SK-N-SH treated with all-trans-retinoic acid at 6 μM for 48 hours (cell line): ENCODE measurements at regions not wholly inside any gene's neighbourhood (a gene's known extent, or its start where the extent isn't known, plus 50 kb on each side); places are given as distances from the start of the nearest gene placed in this dataset.

Experiments
- ATAC-seq: fragments of 200-7000 bp; cut with Tn5 transposase; 3 replicates; pipeline ENCODE4 v1.9.1; 2020; ENCODE audit warnings: mild to moderate bottlenecking, moderate library complexity
- ARNTL ChIP-seq: fragments of 450-650 bp; formaldehyde crosslinking; IDR thresholded peaks from 2 replicates; pipeline ENCODE4 v1.5.0; 2020; ENCODE audit warnings: low read depth, mild to moderate bottlenecking, moderate library complexity, borderline replicate concordance
- BACH2 ChIP-seq: fragments of 250-450 bp; sonication (Bioruptor Pico); IDR thresholded peaks from 2 replicates; pipeline ENCODE4 v1.9.0; 2021; ENCODE audit warnings: mild to moderate bottlenecking, borderline replicate concordance
- CSDC2 ChIP-seq: fragments of 250-450 bp; sonication (Bioruptor Pico); IDR thresholded peaks from 2 replicates; pipeline ENCODE4 v1.5.0; 2020; ENCODE audit warnings: mild to moderate bottlenecking, moderate library complexity
- GLIS3 ChIP-seq: fragments of 250-450 bp; sonication (Bioruptor Pico); IDR thresholded peaks from 2 replicates; pipeline ENCODE4 v1.5.0; 2020; ENCODE audit warnings: mild to moderate bottlenecking, moderate library complexity
- ISL1 ChIP-seq: fragments of 250-450 bp; sonication (Bioruptor Pico); IDR thresholded peaks from 2 replicates; pipeline ENCODE4 v2.1.2; 2022; ENCODE audit warnings: mild to moderate bottlenecking, moderate library complexity
- OSR1 ChIP-seq: fragments of 250-450 bp; sonication (Bioruptor Pico); IDR thresholded peaks from 2 replicates; pipeline ENCODE4 v1.8.0; 2022; ENCODE audit warnings: moderate library complexity, mild to moderate bottlenecking, inconsistent platforms
- PPARA ChIP-seq: fragments of 250-450 bp; sonication (Bioruptor Pico); IDR thresholded peaks from 2 replicates; pipeline ENCODE4 v1.5.0; 2020; ENCODE audit warnings: mild to moderate bottlenecking, borderline replicate concordance
- RARB ChIP-seq: fragments of 250-450 bp; sonication (Bioruptor Pico); IDR thresholded peaks from 2 replicates; pipeline ENCODE4 v1.8.0; 2021; ENCODE audit warnings: mild to moderate bottlenecking, moderate library complexity
- SNAI2 ChIP-seq: fragments of 250-450 bp; sonication (Bioruptor Pico); IDR thresholded peaks from 2 replicates; pipeline ENCODE4 v1.5.0; 2020; ENCODE audit warnings: mild to moderate bottlenecking, moderate library complexity
- ZFP3 ChIP-seq: fragments of 250-450 bp; sonication (Bioruptor Pico); IDR thresholded peaks from 2 replicates; pipeline ENCODE4 v1.5.0; 2020; ENCODE audit warnings: mild to moderate bottlenecking, moderate library complexity
- ZFP30 ChIP-seq: fragments of 450-650 bp; formaldehyde crosslinking; IDR thresholded peaks from 2 replicates; pipeline ENCODE4 v1.5.0; 2022; ENCODE audit warnings: mild to moderate bottlenecking, moderate library complexity
- ZNF565 ChIP-seq: fragments of 450-650 bp; formaldehyde crosslinking; conservative IDR thresholded peaks from 2 replicates; pipeline ENCODE4 v1.5.0; 2020; ENCODE audit warnings: low read depth, mild to moderate bottlenecking, moderate library complexity
- ZNF70 ChIP-seq: fragments of 450-650 bp; formaldehyde crosslinking; IDR thresholded peaks from 2 replicates; pipeline ENCODE4 v1.5.0; 2020; ENCODE audit warnings: mild to moderate bottlenecking, moderate library complexity
- ZNF8 ChIP-seq: fragments of 450-650 bp; formaldehyde crosslinking; IDR thresholded peaks from 2 replicates; pipeline ENCODE4 v1.5.0; 2020; ENCODE audit warnings: mild to moderate bottlenecking, moderate library complexity
- TF ChIP-seq, protein P1 (sequence below): fragments of 250-450 bp; sonication (Bioruptor Pico); IDR thresholded peaks from 2 replicates; pipeline ENCODE4 v1.5.1; 2020; ENCODE audit warnings: low read depth, mild to moderate bottlenecking, moderate library complexity
- TF ChIP-seq, protein P2 (sequence below): fragments of 250-450 bp; sonication (Bioruptor Pico); IDR thresholded peaks from 2 replicates; pipeline ENCODE4 v1.8.0; 2021; ENCODE audit warnings: low read depth, mild to moderate bottlenecking, moderate library complexity, borderline replicate concordance
- TF ChIP-seq, protein P3 (sequence below): fragments of 250-450 bp; sonication (Bioruptor Pico); IDR thresholded peaks from 2 replicates; pipeline ENCODE4 v1.5.0; 2020; ENCODE audit warnings: mild to moderate bottlenecking, moderate library complexity
- TF ChIP-seq, protein P4 (sequence below): fragments of 250-450 bp; sonication (Bioruptor Pico); IDR thresholded peaks from 2 replicates; pipeline ENCODE4 v1.5.1; 2021; ENCODE audit warnings: mild to moderate bottlenecking, moderate library complexity
- TF ChIP-seq, protein P5 (sequence below): fragments of 250-450 bp; sonication (Bioruptor Pico); IDR thresholded peaks from 2 replicates; pipeline ENCODE4 v1.8.0; 2020; ENCODE audit warnings: mild to moderate bottlenecking, moderate library complexity, borderline replicate concordance

DNA sequence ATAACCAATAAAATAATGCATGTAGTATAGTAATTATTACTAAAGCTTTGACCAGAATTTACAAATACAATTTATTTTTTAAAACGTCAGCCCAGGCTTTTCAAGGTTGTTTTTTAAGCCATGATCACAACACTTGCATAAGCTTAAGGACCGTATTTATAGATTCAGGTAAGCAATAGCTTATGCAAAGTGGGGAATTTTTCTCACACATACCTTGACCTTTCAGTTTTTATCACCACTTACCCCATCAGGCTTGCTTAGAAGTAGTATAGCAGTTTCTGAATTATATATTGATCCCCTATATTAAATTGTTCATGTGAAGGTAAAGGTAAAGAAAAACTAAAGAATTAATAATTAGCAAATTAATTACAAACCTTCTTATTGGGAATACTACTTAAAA is 232.3 kb upstream of the FKBP1C start:
- ATAC-seq, result no peak

DNA sequence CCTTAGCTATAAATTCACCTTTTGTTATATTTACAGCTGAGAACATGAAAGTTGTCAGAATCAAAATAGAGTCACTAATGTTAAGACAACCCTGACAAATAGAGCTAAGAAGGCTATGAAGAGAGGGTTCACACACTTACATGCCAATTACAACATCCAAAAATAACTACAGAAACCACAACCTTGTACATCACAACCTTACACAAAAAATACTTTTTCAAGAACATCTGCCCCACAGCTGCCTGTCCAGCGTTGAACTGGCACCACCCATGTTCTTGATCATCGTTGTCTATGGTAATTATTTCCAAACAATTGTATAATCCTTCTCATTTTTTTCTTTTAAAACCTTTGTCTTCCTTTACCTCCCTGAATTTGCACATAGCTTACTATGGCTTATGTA is 231.2 kb upstream of the FKBP1C start:
- no peak for ATAC-seq
- no peak for TF ChIP-seq ZNF565 (CRISPR knock-in tag)
- no peak for TF ChIP-seq ZFP3 (CRISPR knock-in tag)
- TF ChIP-seq, protein P1, sequence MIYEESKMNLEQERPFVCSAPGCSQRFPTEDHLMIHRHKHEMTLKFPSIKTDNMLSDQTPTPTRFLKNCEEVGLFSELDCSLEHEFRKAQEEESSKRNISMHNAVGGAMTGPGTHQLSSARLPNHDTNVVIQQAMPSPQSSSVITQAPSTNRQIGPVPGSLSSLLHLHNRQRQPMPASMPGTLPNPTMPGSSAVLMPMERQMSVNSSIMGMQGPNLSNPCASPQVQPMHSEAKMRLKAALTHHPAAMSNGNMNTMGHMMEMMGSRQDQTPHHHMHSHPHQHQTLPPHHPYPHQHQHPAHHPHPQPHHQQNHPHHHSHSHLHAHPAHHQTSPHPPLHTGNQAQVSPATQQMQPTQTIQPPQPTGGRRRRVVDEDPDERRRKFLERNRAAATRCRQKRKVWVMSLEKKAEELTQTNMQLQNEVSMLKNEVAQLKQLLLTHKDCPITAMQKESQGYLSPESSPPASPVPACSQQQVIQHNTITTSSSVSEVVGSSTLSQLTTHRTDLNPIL (CRISPR knock-in tag), result no peak
- no peak for TF ChIP-seq SNAI2 (CRISPR knock-in tag)
- TF ChIP-seq, protein P2, sequence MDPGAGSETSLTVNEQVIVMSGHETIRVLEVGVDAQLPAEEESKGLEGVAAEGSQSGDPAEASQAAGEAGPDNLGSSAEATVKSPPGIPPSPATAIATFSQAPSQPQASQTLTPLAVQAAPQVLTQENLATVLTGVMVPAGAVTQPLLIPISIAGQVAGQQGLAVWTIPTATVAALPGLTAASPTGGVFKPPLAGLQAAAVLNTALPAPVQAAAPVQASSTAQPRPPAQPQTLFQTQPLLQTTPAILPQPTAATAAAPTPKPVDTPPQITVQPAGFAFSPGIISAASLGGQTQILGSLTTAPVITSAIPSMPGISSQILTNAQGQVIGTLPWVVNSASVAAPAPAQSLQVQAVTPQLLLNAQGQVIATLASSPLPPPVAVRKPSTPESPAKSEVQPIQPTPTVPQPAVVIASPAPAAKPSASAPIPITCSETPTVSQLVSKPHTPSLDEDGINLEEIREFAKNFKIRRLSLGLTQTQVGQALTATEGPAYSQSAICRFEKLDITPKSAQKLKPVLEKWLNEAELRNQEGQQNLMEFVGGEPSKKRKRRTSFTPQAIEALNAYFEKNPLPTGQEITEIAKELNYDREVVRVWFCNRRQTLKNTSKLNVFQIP, result no peak
- no peak for TF ChIP-seq ZFP30 (CRISPR knock-in tag)
- no peak for TF ChIP-seq CSDC2
- TF ChIP-seq, protein P3, sequence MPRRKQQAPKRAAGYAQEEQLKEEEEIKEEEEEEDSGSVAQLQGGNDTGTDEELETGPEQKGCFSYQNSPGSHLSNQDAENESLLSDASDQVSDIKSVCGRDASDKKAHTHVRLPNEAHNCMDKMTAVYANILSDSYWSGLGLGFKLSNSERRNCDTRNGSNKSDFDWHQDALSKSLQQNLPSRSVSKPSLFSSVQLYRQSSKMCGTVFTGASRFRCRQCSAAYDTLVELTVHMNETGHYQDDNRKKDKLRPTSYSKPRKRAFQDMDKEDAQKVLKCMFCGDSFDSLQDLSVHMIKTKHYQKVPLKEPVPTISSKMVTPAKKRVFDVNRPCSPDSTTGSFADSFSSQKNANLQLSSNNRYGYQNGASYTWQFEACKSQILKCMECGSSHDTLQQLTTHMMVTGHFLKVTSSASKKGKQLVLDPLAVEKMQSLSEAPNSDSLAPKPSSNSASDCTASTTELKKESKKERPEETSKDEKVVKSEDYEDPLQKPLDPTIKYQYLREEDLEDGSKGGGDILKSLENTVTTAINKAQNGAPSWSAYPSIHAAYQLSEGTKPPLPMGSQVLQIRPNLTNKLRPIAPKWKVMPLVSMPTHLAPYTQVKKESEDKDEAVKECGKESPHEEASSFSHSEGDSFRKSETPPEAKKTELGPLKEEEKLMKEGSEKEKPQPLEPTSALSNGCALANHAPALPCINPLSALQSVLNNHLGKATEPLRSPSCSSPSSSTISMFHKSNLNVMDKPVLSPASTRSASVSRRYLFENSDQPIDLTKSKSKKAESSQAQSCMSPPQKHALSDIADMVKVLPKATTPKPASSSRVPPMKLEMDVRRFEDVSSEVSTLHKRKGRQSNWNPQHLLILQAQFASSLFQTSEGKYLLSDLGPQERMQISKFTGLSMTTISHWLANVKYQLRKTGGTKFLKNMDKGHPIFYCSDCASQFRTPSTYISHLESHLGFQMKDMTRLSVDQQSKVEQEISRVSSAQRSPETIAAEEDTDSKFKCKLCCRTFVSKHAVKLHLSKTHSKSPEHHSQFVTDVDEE, result no peak
- TF ChIP-seq BACH2 (CRISPR knock-in tag), result no peak
- TF ChIP-seq OSR1 (CRISPR knock-in tag), result no peak

More for the DNA sequence above, 232.3 kb upstream of the FKBP1C start:
- TF ChIP-seq ZFP3 (CRISPR knock-in tag), result no peak
- no peak for TF ChIP-seq BACH2 (CRISPR knock-in tag)
- no peak for TF ChIP-seq ARNTL
- no peak for TF ChIP-seq RARB (CRISPR knock-in tag)
- TF ChIP-seq, protein P3, result no peak

DNA sequence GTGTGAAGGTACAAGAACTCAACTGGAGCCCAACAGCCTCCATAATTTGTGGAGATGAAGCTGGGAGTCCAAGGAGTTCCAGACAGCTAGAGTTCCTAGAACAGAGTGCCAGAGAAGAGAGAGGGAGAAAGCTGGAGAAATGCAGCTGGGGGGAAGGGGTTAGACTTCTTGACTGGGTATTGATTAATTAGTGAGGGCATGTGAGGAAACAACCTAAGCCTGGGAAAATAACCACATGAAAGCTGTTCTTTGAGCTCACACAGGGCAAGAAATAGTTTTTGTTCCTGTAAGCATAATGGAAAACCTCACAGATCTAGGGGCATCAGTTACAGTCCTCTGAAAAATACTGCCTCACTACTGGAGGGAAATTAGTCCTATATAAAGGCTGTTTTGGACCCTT is 230.5 kb upstream of the FKBP1C start:
- TF ChIP-seq ZNF8 (CRISPR knock-in tag) (no peak), BACH2 (CRISPR knock-in tag) (no peak), GLIS3 (CRISPR knock-in tag) (no peak), RARB (CRISPR knock-in tag) (no peak), ISL1 (CRISPR knock-in tag) (no peak), PPARA (CRISPR knock-in tag) (no peak), CSDC2 (no peak), ZNF70 (no peak)
- TF ChIP-seq, protein P4, sequence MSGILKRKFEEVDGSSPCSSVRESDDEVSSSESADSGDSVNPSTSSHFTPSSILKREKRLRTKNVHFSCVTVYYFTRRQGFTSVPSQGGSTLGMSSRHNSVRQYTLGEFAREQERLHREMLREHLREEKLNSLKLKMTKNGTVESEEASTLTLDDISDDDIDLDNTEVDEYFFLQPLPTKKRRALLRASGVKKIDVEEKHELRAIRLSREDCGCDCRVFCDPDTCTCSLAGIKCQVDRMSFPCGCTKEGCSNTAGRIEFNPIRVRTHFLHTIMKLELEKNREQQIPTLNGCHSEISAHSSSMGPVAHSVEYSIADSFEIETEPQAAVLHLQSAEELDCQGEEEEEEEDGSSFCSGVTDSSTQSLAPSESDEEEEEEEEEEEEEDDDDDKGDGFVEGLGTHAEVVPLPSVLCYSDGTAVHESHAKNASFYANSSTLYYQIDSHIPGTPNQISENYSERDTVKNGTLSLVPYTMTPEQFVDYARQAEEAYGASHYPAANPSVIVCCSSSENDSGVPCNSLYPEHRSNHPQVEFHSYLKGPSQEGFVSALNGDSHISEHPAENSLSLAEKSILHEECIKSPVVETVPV (CRISPR knock-in tag), result no peak
- TF ChIP-seq, protein P5, sequence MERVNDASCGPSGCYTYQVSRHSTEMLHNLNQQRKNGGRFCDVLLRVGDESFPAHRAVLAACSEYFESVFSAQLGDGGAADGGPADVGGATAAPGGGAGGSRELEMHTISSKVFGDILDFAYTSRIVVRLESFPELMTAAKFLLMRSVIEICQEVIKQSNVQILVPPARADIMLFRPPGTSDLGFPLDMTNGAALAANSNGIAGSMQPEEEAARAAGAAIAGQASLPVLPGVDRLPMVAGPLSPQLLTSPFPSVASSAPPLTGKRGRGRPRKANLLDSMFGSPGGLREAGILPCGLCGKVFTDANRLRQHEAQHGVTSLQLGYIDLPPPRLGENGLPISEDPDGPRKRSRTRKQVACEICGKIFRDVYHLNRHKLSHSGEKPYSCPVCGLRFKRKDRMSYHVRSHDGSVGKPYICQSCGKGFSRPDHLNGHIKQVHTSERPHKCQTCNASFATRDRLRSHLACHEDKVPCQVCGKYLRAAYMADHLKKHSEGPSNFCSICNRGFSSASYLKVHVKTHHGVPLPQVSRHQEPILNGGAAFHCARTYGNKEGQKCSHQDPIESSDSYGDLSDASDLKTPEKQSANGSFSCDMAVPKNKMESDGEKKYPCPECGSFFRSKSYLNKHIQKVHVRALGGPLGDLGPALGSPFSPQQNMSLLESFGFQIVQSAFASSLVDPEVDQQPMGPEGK (CRISPR knock-in tag), result no peak
- TF ChIP-seq, protein P3, result no peak
- ATAC-seq, result no peak
